ENCODE measurements at regions not wholly inside any gene's neighbourhood (a gene's known extent, or its start where the extent isn't known, plus 50 kb on each side); places are given as distances from the start of the nearest gene placed in this dataset.

GRCh38 chr20:55535366-55535765 is 470.0 kb downstream of the CBLN4 start:
- H3K27ac ChIP-seq (ENCODE audit: insufficient read length, low read depth, low read length) = no peak overlapping the region
- no peaks in the 10 kb centered on the region for H3K4me1 ChIP-seq (ENCODE audit: insufficient read depth, low read length)
- H2BK120ac ChIP-seq (ENCODE audit: low read depth, low read length, poor library complexity, severe bottlenecking) = no peak overlapping the region
- H4K91ac ChIP-seq (ENCODE audit: insufficient read length, low read depth, low read length) = no peak overlapping the region
- no peaks in the 10 kb centered on the region for H3K27me3 ChIP-seq (ENCODE audit: insufficient read depth, low read length)
- H4K20me1 ChIP-seq (ENCODE audit: control insufficient read depth, insufficient read depth, insufficient read length) = no peaks in the 10 kb centered on the region
- H3K9ac ChIP-seq (ENCODE audit: extremely low read depth, insufficient read length, low read length) = no peak overlapping the region
- H3K56ac ChIP-seq (ENCODE audit: insufficient read length, low read depth, low read length) = no peak overlapping the region
- no peak overlapping the region for H2BK5ac ChIP-seq (ENCODE audit: insufficient read length, low read length)
- Mint-ChIP-seq H3K36me3 (ENCODE audit: insufficient read depth in 1 of 3, low read depth in 3 of 3) (no peaks in the 10 kb centered on the region), H3K4me3 (no peak overlapping the region), H3K9me3 (no peaks in the 10 kb centered on the region), H3K4me1 (peaks cover 6 to 8% of the 10 kb centered on the region in 2 experiments; a peak in 3 of 4 replicates), H3K27me3 (ENCODE audit: low read depth) (no peaks in the 10 kb centered on the region; the same call in 1 of the 2 replicates), H3K27ac (no peak overlapping the region)
- no peaks in the 10 kb centered on the region for H3K23me2 ChIP-seq (ENCODE audit: insufficient read length, low read depth, low read length, poor library complexity, severe bottlenecking)
- H2BK12ac ChIP-seq (ENCODE audit: insufficient read length, low read depth, low read length) = no peak overlapping the region
- no peaks in the 10 kb centered on the region for H3K79me1 ChIP-seq (ENCODE audit: insufficient read depth, low read depth, low read length, poor library complexity, severe bottlenecking)
- no peak overlapping the region for H4K5ac ChIP-seq (ENCODE audit: insufficient read length, low read depth, low read length)
- no peak overlapping the region for H3K18ac ChIP-seq (ENCODE audit: insufficient read length, low read depth, low read length)
- H4K8ac ChIP-seq (replicated peaks; ENCODE audit: insufficient read length, low read depth, low read length) = no peak overlapping the region
- no peak for TF ChIP-seq CTCF (conservative IDR thresholded peaks at IDR 0.05)
- H3K4me2 ChIP-seq (ENCODE audit: insufficient read depth, insufficient read length, low read length) = no peak overlapping the region
- H2BK20ac ChIP-seq (ENCODE audit: low read depth, low read length, poor library complexity, severe bottlenecking) = no peak overlapping the region
- DNase-seq = no peak
- no peaks in the 10 kb centered on the region for H3K9me3 ChIP-seq (ENCODE audit: control insufficient read depth, low read depth, low read length)
- no peak overlapping the region for H2BK15ac ChIP-seq (ENCODE audit: low read depth, low read length)
- H3K14ac ChIP-seq (ENCODE audit: insufficient read depth, low read length) = no peak overlapping the region
- no peak overlapping the region for H3K4ac ChIP-seq (ENCODE audit: low read depth, low read length)
- no peak overlapping the region for H3K23ac ChIP-seq (ENCODE audit: insufficient read length, low read depth, low read length)
- WGBS (ENCODE audit: extremely low coverage, insufficient read length, low lambda C conversion rate) = no CpG with 5 or more reads among the region's 7 CpGs
- H3T11ph ChIP-seq (ENCODE audit: low read length) = no peak overlapping the region
- H3K79me2 ChIP-seq (ENCODE audit: insufficient read depth, low read length) = no peaks in the 10 kb centered on the region
- H2AK5ac ChIP-seq (ENCODE audit: insufficient read length, low read length) = no peak overlapping the region
- H2AFZ ChIP-seq (ENCODE audit: low read length) = no peak overlapping the region

All from H9 (cell line).